Endodermal cell (in vitro differentiated cells): ENCODE measurements at regions not wholly inside any gene's neighbourhood (a gene's known extent, or its start where the extent isn't known, plus 50 kb on each side); places are given as distances from the start of the nearest gene placed in this dataset.

Experiments used
- DNase-seq: peaks from one replicate; pipeline ENCODE4 v3.0.0-alpha.2; 2017
- H3K27ac ChIP-seq: 2 replicates; pipeline ENCODE4 v1.5.1; 2013; ENCODE audit warnings: mild to moderate bottlenecking, low read depth, low read length, moderate library complexity
- H3K27me3 ChIP-seq: 2 replicates; pipeline ENCODE4 v1.6.1; 2013; ENCODE audit warnings: mild to moderate bottlenecking, low read length, moderate library complexity; ENCODE audit not compliant: insufficient read depth, control insufficient read depth, poor library complexity, severe bottlenecking
- H3K36me3 ChIP-seq: 2 replicates; pipeline ENCODE4 v1.7.0; 2013; ENCODE audit warnings: mild to moderate bottlenecking, low read length, moderate library complexity; ENCODE audit not compliant: control insufficient read depth, insufficient read depth
- H3K4me1 ChIP-seq: one replicate; pipeline ENCODE4 v1.7.0; 2013; ENCODE audit warnings: low read length; ENCODE audit not compliant: control insufficient read depth, insufficient read depth
- H3K4me3 ChIP-seq: 2 replicates; pipeline ENCODE4 v1.5.1; 2013; ENCODE audit warnings: mild to moderate bottlenecking, low read length, moderate library complexity
- H3K9ac ChIP-seq: 2 replicates; pipeline ENCODE4 v1.6.1; 2013; ENCODE audit warnings: mild to moderate bottlenecking, low read length, moderate library complexity; ENCODE audit not compliant: poor library complexity, severe bottlenecking; ENCODE audit errors: extremely low read depth
- H3K9me3 ChIP-seq: 2 replicates; pipeline ENCODE4 v1.6.1; 2013; ENCODE audit warnings: mild to moderate bottlenecking, low read length, moderate library complexity; ENCODE audit not compliant: control insufficient read depth
- H3K27ac Mint-ChIP-seq: 2 replicates; pipeline ENCODE4 v1.8.0; 2020; ENCODE audit warnings: mixed read lengths
- H3K27me3 Mint-ChIP-seq: 2 replicates; pipeline ENCODE4 v1.8.0; 2021; ENCODE audit warnings: mild to moderate bottlenecking, mixed read lengths; ENCODE audit not compliant: insufficient read depth
- H3K36me3 Mint-ChIP-seq: 2 replicates; pipeline ENCODE4 v1.8.0; 2020; ENCODE audit warnings: low read depth, mixed read lengths
- H3K4me1 Mint-ChIP-seq: 2 replicates; pipeline ENCODE4 v1.8.0; 2020; ENCODE audit warnings: mixed read lengths
- H3K4me3 Mint-ChIP-seq: 2 replicates; pipeline ENCODE4 v1.8.0; 2020; ENCODE audit warnings: mild to moderate bottlenecking, moderate library complexity, mixed read lengths
- H3K9me3 Mint-ChIP-seq: 2 replicates; pipeline ENCODE4 v1.8.0; 2020; ENCODE audit warnings: mild to moderate bottlenecking, mixed read lengths
- WGBS, 2 experiments: methylation state at CpG; one replicate each; pipeline versions ENCODE4 v1.1.5 to v1.1.7; 2013; ENCODE audit warnings: missing lambda C conversion rate in 2 of 2, mixed read lengths in 1 of 2; ENCODE audit not compliant: insufficient coverage in 1 of 2, insufficient read length in 1 of 2; 5-methylcytosine and 5-hydroxymethylcytosine counted together
- TF ChIP-seq, protein P1 (sequence below): fragments of 200-600 bp; sonication (generic); conservative IDR thresholded peaks from 2 replicates; pipeline ENCODE4 v1.5.0; 2021; ENCODE audit warnings: antibody characterized with exemption, mild to moderate bottlenecking

DNA sequence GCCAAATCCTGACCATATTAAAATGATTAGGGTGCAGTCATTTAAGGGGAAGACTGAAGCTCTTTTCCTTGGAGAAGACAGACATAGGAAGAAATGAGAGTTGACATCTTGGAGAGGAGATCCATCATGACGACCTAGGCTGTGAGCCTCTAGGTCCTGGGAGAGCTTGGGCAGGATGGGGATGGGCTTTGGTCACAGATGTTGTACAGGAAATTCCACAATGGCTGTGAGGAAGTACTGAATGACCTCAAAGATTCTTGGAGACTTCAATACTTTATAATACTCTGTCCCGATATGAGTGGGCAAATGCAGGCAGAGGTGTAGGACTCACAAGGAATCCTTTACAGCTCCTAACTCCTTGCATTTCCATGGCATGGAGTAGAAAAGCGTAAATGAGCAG, 204.9 kb upstream of the FRMD6 start:
- Mint-ChIP-seq H3K27me3 (peaks cover 3% of the 10 kb centered on the region), H3K4me3 (no peak overlapping the region), H3K4me1 (peaks cover 18% of the 10 kb centered on the region)

DNA sequence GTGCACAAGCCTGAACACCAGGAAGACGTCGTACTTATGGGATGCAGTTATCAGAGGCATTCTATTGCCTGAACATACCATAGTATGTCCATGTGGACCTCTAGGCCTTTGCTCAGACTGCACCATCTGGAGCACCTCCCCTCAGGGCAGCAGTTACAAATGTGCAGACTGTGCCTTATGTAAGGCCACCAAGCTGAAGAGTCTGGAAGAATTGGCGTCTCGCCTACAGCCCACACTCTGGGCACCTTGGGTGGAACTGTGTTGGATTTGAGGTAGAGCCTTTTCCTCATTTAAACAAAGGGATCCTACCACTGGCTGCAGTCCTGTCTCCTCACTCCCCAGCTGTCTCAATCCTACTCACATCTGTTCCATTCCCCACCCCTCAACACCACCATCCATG, 204.3 kb upstream of the FRMD6 start:
- H3K27me3 ChIP-seq: no peaks in the 10 kb centered on the region
- peaks cover 12% of the 10 kb centered on the region for H3K4me1 Mint-ChIP-seq
- no peak overlapping the region for H3K4me3 ChIP-seq
- no peaks in the 10 kb centered on the region for H3K9me3 Mint-ChIP-seq
- no peaks in the 10 kb centered on the region for H3K36me3 ChIP-seq
- no peaks in the 10 kb centered on the region for H3K9me3 ChIP-seq
- H3K4me1 ChIP-seq: peaks cover 19% of the 10 kb centered on the region
- no peak overlapping the region for H3K4me3 Mint-ChIP-seq
- no peaks in the 10 kb centered on the region for H3K36me3 Mint-ChIP-seq
- TF ChIP-seq, protein P1, sequence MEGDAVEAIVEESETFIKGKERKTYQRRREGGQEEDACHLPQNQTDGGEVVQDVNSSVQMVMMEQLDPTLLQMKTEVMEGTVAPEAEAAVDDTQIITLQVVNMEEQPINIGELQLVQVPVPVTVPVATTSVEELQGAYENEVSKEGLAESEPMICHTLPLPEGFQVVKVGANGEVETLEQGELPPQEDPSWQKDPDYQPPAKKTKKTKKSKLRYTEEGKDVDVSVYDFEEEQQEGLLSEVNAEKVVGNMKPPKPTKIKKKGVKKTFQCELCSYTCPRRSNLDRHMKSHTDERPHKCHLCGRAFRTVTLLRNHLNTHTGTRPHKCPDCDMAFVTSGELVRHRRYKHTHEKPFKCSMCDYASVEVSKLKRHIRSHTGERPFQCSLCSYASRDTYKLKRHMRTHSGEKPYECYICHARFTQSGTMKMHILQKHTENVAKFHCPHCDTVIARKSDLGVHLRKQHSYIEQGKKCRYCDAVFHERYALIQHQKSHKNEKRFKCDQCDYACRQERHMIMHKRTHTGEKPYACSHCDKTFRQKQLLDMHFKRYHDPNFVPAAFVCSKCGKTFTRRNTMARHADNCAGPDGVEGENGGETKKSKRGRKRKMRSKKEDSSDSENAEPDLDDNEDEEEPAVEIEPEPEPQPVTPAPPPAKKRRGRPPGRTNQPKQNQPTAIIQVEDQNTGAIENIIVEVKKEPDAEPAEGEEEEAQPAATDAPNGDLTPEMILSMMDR: no peak
- peaks cover 3% of the 10 kb centered on the region for H3K27me3 Mint-ChIP-seq
- WGBS, 2 experiments: 95 to 100% methylated on average over 2 to 4 of the region's 4 CpGs
- H3K27ac ChIP-seq: no peak overlapping the region
- H3K27ac Mint-ChIP-seq: no peak overlapping the region
- H3K9ac ChIP-seq: no peak overlapping the region
- DNase-seq: no peak

More for the DNA sequence above, 204.9 kb upstream of the FRMD6 start:
- H3K9me3 ChIP-seq: no peaks in the 10 kb centered on the region
- no peaks in the 10 kb centered on the region for H3K27me3 ChIP-seq
- no peaks in the 10 kb centered on the region for H3K36me3 ChIP-seq
- Mint-ChIP-seq H3K9me3 (no peaks in the 10 kb centered on the region), H3K36me3 (no peaks in the 10 kb centered on the region), H3K27ac (no peak overlapping the region)
- TF ChIP-seq, protein P1: no peak
- H3K4me1 ChIP-seq: peaks cover 19% of the 10 kb centered on the region
- no peak for DNase-seq
- no peak overlapping the region for H3K9ac ChIP-seq
- 94 to 100% methylated on average over 1 to 3 of the region's 3 CpGs for WGBS, 2 experiments
- no peak overlapping the region for H3K27ac ChIP-seq
- H3K4me3 ChIP-seq: no peak overlapping the region

DNA sequence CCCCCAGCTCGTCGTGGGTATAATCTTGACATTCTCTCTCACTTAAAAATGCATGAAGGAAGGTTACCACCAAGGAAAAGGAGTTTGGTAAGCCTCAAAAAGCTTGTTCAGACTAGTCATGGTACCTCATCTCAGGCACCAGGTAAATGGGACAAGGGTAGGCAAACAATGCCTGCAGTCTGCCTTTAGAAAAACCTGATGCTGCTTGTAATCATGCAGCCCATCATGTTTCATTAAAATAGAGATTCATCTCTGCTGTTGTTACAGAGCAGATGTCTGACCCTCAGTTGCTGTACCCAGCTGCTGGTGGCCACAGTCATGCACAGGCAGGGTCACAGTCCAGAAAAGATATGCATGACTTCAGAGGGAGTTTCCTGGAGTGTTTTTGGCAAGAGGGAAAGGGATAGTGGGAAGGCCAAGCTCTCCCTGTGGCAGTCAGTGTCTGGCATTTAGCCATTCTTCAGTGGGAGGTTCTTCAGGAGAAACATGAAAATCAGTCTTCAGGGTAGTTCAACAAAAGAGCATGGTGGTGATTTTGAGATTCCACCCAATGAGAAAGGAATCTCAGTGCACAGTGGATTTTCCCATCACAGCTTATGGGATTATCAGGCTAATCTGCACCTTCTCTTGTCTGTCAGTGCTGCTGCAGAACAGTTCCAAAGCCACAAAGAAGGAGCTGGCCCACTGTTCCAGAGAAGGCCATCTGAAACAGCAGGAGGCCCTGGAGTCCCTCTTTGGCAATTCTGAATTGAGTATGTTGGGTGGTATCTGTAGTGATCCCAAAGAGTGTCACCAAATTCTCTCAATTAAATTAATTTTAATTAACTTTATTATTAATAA, 202.7 kb upstream of the FRMD6 start:
- no peak overlapping the region for H3K9ac ChIP-seq
- Mint-ChIP-seq H3K4me3 (no peak overlapping the region), H3K27me3 (peaks cover 2% of the 10 kb centered on the region), H3K4me1 (peaks cover 9% of the 10 kb centered on the region), H3K9me3 (no peaks in the 10 kb centered on the region), H3K27ac (no peak overlapping the region), H3K36me3 (no peaks in the 10 kb centered on the region)
- H3K4me3 ChIP-seq: no peak overlapping the region
- WGBS, 2 experiments: 94 to 100% methylated on average over 1 to 2 of the region's 2 CpGs
- H3K36me3 ChIP-seq: no peaks in the 10 kb centered on the region
- TF ChIP-seq, protein P1: no peak
- H3K27ac ChIP-seq: no peak overlapping the region
- no peaks in the 10 kb centered on the region for H3K27me3 ChIP-seq
- H3K4me1 ChIP-seq: peaks cover 19% of the 10 kb centered on the region
- DNase-seq: no peak
- H3K9me3 ChIP-seq: no peaks in the 10 kb centered on the region
